Activated T-cell treated with anti-CD3 and anti-CD28 coated beads, Interleukin-2, amount 50 U/mL, for 24 hours (primary cell): ENCODE measurements at regions not wholly inside any gene's neighbourhood (a gene's known extent, or its start where the extent isn't known, plus 50 kb on each side); places are given as distances from the start of the nearest gene placed in this dataset.
"Not testable (repeated sequence)": the region's sequence is repeated elsewhere in the genome, so short reads cannot be mapped to it uniquely, and the experiment has no call there.

ENCODE experiments used
- DNase-seq: peaks from one replicate; pipeline ENCODE4 v3.0.0-alpha.2; 2020
- H3K27ac Mint-ChIP-seq: 2 replicates; pipeline ENCODE4 v1.8.0; 2020; ENCODE audit warnings: mild to moderate bottlenecking, mixed read lengths
- H3K27me3 Mint-ChIP-seq: 2 replicates; pipeline ENCODE4 v1.8.0; 2020; ENCODE audit warnings: mixed read lengths
- H3K36me3 Mint-ChIP-seq: 2 replicates; pipeline ENCODE4 v1.8.0; 2020; ENCODE audit warnings: low read depth, mixed read lengths
- H3K4me1 Mint-ChIP-seq: 2 replicates; pipeline ENCODE4 v1.8.0; 2020; ENCODE audit warnings: low read depth, mixed read lengths
- H3K4me3 Mint-ChIP-seq: 2 replicates; pipeline ENCODE4 v1.8.0; 2020; ENCODE audit warnings: mild to moderate bottlenecking, moderate library complexity, mixed read lengths
- H3K9me3 Mint-ChIP-seq: 2 replicates; pipeline ENCODE4 v1.8.0; 2020; ENCODE audit warnings: mixed read lengths

DNA sequence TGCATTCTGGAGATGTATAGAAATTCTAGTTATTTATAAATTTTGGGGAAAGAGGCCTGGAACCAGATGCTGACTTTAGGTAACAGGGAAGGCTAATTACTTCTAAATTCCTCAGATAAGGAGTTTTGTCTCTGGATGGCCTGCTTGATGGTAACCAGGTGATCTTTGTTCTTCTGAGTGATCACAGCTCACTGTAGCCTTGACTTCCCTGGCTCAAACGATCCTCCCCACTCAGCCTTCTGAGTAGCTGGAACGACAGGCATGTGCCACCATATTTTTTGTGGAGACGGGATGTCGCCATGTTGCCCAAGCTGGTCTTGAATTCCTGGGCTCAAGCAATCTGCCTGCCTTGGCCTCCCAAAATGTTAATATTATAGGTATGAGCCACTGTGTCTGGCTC, 54.4 kb upstream of the MSH6 start:
- H3K4me1 Mint-ChIP-seq, result no peaks in the 10 kb centered on the region
- H3K27ac Mint-ChIP-seq, result no peak overlapping the region
- no peak overlapping the region for H3K4me3 Mint-ChIP-seq
- DNase-seq, result no peak
- no peaks in the 10 kb centered on the region for H3K9me3 Mint-ChIP-seq
- no peaks in the 10 kb centered on the region for H3K27me3 Mint-ChIP-seq
- no peaks in the 10 kb centered on the region for H3K36me3 Mint-ChIP-seq

DNA sequence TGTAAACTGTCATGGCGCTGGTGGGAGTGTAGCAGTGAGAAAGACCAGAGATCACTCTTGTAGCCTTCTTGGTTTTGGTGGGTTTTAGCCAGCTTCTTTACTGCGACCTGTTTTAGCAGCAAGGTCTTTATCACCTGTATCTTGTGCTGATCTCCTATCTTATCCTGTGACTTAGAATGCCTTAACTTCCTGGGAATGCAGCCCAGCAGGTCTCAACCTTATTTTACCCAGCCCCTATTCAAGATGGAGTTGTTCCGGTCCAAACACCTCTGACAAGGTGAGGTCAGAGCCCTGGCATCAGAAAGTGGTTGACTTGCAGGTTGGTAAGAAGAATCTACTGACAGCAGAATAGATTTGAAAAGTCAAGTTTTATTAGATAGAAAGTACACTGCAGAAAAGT, 55.0 kb upstream of the MSH6 start:
- Mint-ChIP-seq H3K27ac (no peak overlapping the region), H3K4me3 (no peak overlapping the region), H3K27me3 (no peaks in the 10 kb centered on the region), H3K36me3 (no peaks in the 10 kb centered on the region), H3K4me1 (no peaks in the 10 kb centered on the region), H3K9me3 (no peaks in the 10 kb centered on the region)
- DNase-seq, result no peak

GRCh38 chr2:47726978-47727377, 56.0 kb upstream of the MSH6 start:
- not testable (repeated sequence) for H3K4me1 Mint-ChIP-seq, H3K27ac Mint-ChIP-seq, DNase-seq, H3K36me3 Mint-ChIP-seq, H3K9me3 Mint-ChIP-seq, H3K4me3 Mint-ChIP-seq, H3K27me3 Mint-ChIP-seq

DNA sequence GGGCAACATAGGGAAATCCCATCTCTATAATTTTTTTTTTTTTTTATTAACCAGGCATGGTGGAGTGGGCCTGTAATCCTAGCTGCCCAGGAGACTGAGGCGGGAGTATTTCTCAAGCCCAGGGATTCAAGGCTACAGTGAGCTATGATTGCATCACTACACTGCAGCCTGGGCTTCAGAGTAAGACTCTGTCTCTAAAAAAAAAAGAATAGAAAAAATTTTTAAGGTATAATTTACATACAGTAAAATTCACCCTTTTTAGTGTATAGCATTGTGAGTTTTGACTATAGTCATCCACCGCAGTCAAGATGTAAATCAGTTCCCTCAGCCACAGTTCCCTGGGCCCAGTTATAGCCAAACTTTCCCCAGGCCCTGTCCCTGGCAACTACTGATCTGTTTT, 57.1 kb upstream of the MSH6 start:
- no peaks in the 10 kb centered on the region for H3K36me3 Mint-ChIP-seq
- H3K4me1 Mint-ChIP-seq, result no peaks in the 10 kb centered on the region
- H3K4me3 Mint-ChIP-seq, result no peak overlapping the region
- H3K27ac Mint-ChIP-seq, result no peak overlapping the region
- no peaks in the 10 kb centered on the region for H3K9me3 Mint-ChIP-seq
- no peaks in the 10 kb centered on the region for H3K27me3 Mint-ChIP-seq
- no peak for DNase-seq

- Mint-ChIP-seq H3K9me3 (no peaks in the 10 kb centered on the region), H3K27me3 (no peaks in the 10 kb centered on the region), H3K36me3 (no peaks in the 10 kb centered on the region), H3K4me1 (no peaks in the 10 kb centered on the region), H3K4me3 (no peak overlapping the region), H3K27ac (no peak overlapping the region)
- no peak for DNase-seq
These were observed 58.5 kb upstream of the MSH6 start for GRCh38 chr2:47724221-47724981.

DNA sequence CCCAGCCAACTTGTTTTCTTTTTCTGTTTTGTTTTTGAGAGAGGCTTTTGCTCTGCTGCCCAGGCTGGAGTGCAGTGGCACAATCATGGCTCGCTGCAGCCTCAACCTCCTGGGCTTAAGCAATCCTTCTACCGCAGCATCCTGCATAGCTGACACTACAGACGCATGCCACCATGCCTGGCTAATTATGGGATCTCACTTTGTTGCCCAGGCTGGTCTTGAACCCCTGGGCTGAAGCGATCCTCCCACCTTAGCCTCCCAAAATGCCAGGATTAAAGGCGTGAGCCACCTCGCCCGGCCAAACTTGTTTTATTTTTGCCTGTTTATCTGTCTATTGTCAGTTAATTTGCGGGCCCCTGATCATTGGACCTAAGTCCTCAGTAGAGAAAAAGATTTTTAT, 61.6 kb upstream of the MSH6 start:
- no peak overlapping the region for H3K27ac Mint-ChIP-seq
- H3K27me3 Mint-ChIP-seq, result no peaks in the 10 kb centered on the region
- H3K9me3 Mint-ChIP-seq, result no peaks in the 10 kb centered on the region
- no peaks in the 10 kb centered on the region for H3K36me3 Mint-ChIP-seq
- no peaks in the 10 kb centered on the region for H3K4me1 Mint-ChIP-seq
- DNase-seq, result no peak
- H3K4me3 Mint-ChIP-seq, result no peak overlapping the region

DNA sequence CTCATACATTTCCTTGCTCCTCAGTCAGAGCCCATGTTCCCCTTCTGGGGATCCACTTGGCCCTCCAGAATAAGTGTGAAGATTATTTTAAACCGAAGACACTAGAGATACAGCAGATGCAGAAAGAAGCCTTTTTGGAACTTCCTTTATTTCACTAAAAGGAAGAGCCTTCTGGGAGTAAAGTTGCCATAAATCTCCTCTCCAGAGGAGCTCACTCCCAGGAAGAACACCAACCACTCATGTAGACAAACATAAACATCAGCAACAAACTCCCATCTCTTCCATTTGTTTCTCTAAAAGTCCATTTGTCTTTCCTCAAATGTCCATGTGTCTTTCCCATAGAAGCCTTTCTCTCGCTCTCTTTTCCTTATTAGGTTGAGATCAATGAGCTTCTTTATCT, 62.4 kb upstream of the MSH6 start:
- DNase-seq, result no peak
- Mint-ChIP-seq H3K9me3 (no peaks in the 10 kb centered on the region), H3K4me3 (no peak overlapping the region), H3K27ac (no peak overlapping the region), H3K27me3 (no peaks in the 10 kb centered on the region), H3K36me3 (no peaks in the 10 kb centered on the region), H3K4me1 (no peaks in the 10 kb centered on the region)

DNA sequence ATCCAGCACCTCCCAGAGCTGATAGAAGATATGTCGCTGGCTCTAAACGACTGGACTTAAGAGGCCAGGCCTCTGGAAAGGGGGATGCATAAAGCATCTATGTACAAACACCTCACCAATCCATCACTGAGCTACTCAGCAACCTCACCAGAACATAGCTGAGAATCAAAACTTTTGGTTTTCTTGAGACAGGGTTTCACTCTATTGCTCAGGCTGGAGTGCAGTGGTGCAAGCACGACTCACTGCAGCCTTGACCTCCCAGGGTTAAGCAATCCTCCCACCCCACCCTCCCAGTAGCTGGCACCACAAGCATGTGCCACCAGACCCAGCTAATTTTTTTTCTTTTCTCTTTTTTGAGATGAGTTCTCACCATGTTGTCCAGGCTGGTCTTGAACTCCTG, 62.9 kb upstream of the MSH6 start:
- DNase-seq, result no peak
- Mint-ChIP-seq H3K36me3 (no peaks in the 10 kb centered on the region), H3K4me1 (no peaks in the 10 kb centered on the region), H3K27me3 (no peaks in the 10 kb centered on the region), H3K4me3 (no peak overlapping the region), H3K27ac (no peak overlapping the region), H3K9me3 (no peaks in the 10 kb centered on the region)

DNA sequence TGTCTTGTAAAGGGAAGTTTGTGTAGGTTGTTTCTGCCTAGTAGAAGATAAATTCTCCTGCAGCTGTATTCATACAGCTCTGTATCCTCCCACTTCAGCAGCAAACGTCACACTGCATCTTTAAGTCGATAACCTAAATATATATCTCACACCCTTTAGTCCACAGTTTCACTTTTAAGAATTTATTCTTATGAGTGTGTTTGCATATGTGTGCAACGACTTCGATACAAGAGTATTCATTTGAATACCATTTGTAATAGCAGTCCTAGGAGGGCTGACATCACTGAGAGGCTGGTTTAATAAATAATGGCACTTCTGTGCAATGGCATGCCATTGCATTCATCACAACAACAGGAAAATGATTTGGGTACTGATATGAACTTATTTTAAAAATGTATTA, 63.8 kb upstream of the MSH6 start:
- H3K36me3 Mint-ChIP-seq, result no peaks in the 10 kb centered on the region
- H3K4me3 Mint-ChIP-seq, result no peak overlapping the region
- DNase-seq, result no peak
- no peaks in the 10 kb centered on the region for H3K4me1 Mint-ChIP-seq
- no peaks in the 10 kb centered on the region for H3K27me3 Mint-ChIP-seq
- H3K27ac Mint-ChIP-seq, result no peak overlapping the region
- H3K9me3 Mint-ChIP-seq, result no peaks in the 10 kb centered on the region

GRCh38 chr2:47716307-47716706, 66.6 kb upstream of the MSH6 start:
- H3K4me1 Mint-ChIP-seq, H3K27ac Mint-ChIP-seq, H3K4me3 Mint-ChIP-seq, H3K9me3 Mint-ChIP-seq, H3K36me3 Mint-ChIP-seq, DNase-seq, H3K27me3 Mint-ChIP-seq: not testable (repeated sequence)

DNA sequence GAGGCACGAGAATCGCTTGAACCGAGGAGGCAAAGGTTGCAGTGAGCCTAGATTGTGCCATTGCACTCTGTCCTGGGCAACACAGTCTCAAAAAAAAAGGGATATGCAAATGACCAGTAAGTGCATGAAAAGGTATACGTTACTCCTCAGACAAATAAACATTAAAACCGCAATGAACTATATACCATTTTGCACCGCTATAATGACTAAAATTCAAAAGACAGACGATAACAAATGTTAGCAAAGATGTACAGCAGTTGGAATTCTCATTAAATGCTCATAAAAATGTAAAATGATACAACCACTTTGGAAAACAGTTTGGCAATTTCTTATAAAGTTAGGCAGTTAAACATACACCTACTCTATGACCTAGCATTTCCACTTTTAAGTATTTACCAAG, 67.4 kb upstream of the MSH6 start:
- no peaks in the 10 kb centered on the region for H3K36me3 Mint-ChIP-seq

GRCh38 chr2:47708801-47709499, 74.0 kb upstream of the MSH6 start:
- Mint-ChIP-seq H3K27ac (no peak overlapping the region), H3K27me3 (peaks cover 15% of the 10 kb centered on the region), H3K36me3 (no peaks in the 10 kb centered on the region), H3K4me1 (no peaks in the 10 kb centered on the region), H3K9me3 (no peaks in the 10 kb centered on the region), H3K4me3 (no peak overlapping the region)
- DNase-seq, result no peak

More for the DNA sequence above, 67.4 kb upstream of the MSH6 start:
- H3K4me3 Mint-ChIP-seq, result no peak overlapping the region
- no peaks in the 10 kb centered on the region for H3K4me1 Mint-ChIP-seq
- H3K27me3 Mint-ChIP-seq, result peaks cover 4% of the 10 kb centered on the region
- no peak for DNase-seq
- H3K27ac Mint-ChIP-seq, result no peak overlapping the region
- no peaks in the 10 kb centered on the region for H3K9me3 Mint-ChIP-seq

- H3K4me1 Mint-ChIP-seq, result no peaks in the 10 kb centered on the region
- H3K36me3 Mint-ChIP-seq, result no peaks in the 10 kb centered on the region
- H3K27ac Mint-ChIP-seq, result no peak overlapping the region
- DNase-seq, result no peak
- peaks cover 4% of the 10 kb centered on the region for H3K27me3 Mint-ChIP-seq
- H3K4me3 Mint-ChIP-seq, result no peak overlapping the region
- no peaks in the 10 kb centered on the region for H3K9me3 Mint-ChIP-seq
These were observed 78.7 kb upstream of the MSH6 start for GRCh38 chr2:47704287-47704686.

GRCh38 chr2:47699533-47700215, 83.3 kb upstream of the MSH6 start:
- no peak overlapping the region for H3K27ac Mint-ChIP-seq
- no peaks in the 10 kb centered on the region for H3K9me3 Mint-ChIP-seq
- H3K27me3 Mint-ChIP-seq, result peaks cover 17% of the 10 kb centered on the region
- no peak for DNase-seq
- no peaks in the 10 kb centered on the region for H3K36me3 Mint-ChIP-seq
- no peak overlapping the region for H3K4me3 Mint-ChIP-seq
- no peaks in the 10 kb centered on the region for H3K4me1 Mint-ChIP-seq

DNA sequence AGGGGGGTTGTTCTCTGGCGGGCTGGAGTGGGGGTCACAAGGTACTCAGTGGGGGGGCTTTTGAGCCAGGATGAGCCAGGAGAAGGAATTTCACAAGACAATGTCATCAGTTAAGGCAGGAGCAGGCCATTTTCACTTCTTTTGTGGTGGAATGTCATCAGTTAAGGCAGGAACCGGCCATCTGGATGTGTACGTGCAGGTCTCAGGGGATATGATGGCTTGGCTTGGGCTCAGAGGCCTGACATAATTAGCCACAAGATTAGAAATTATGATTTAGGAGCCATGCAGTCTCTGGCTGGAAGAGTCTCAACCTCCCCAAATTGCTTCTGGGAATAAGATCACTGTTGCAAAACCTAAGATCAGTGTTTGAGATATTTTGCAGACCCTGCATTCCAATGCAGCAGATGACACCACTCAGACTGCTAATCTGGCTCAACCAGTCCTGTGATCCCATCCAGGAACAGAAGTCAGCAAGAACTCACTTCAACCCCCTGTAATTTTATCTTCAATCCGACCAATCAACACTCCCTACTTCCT, 84.4 kb upstream of the MSH6 start:
- H3K9me3 Mint-ChIP-seq, H3K4me3 Mint-ChIP-seq, H3K27ac Mint-ChIP-seq, H3K36me3 Mint-ChIP-seq, H3K4me1 Mint-ChIP-seq, DNase-seq: not testable (repeated sequence)
- H3K27me3 Mint-ChIP-seq, result peaks cover 21% of the 10 kb centered on the region
